ENCODE measurements at regions not wholly inside any gene's neighbourhood (a gene's known extent, or its start where the extent isn't known, plus 50 kb on each side); places are given as distances from the start of the nearest gene placed in this dataset.

DNA sequence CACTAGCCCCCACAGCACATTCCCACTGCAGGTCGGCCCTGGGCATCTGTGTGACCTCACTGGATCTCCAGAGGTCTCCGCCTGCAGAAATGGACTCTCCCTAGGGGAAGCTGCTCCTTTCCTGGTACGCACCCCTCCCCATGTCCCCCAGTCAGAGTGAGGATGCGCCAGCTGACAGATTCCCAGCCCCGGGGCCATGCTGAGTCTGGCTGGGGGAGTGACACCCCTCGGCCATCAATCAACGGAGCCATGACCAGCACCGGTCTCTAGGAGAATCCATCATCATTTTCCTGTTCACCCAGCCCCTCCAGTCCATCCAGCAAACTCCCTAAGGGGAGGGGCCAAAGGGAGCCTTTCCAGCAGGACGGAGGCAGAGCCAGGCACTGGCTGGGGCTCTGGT is 68.7 kb upstream of the PAX7 start:
- Histone ChIP-seq H3K4me1 (ENCODE audit: control insufficient read depth, insufficient read depth, low read length, unreplicated experiment) (no peaks in the 10 kb centered on the region), H2AFZ (ENCODE audit: low read length, unreplicated experiment) (no peak overlapping the region), H3K79me2 (ENCODE audit: control insufficient read depth, insufficient read depth, low read length, unreplicated experiment) (no peaks in the 10 kb centered on the region), H3K27ac (ENCODE audit: low read depth, low read length) (no peak overlapping the region), H3K4me3 (ENCODE audit: low read depth, low read length) (no peak overlapping the region), H3K27me3 (ENCODE audit: insufficient read depth, low read length) (peaks cover 51% of the 10 kb centered on the region), H3K36me3 (ENCODE audit: insufficient read depth, low read length) (no peaks in the 10 kb centered on the region)

DNA sequence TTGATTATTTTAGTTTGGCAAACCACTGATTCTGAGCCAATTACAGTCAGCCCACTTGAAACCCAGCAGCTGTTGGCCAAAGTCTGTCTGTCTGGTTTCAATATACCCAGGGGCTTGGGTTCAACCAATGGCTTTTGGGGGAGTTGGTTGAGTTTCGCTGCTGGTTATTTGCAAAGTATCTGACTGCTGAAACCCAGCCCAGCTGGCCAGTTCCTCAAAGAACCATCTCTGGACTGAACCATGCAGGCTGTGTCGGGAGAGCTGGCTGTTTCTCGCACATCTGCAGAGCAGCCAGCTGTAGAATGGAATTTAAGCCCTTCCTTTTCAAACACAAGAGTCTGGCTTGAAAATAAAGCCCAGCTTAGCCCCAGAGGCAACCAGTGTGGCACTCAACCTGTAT is 66.0 kb upstream of the PAX7 start:
- no peaks in the 10 kb centered on the region for H3K4me1 ChIP-seq (ENCODE audit: control insufficient read depth, insufficient read depth, low read length, unreplicated experiment)
- H3K27me3 ChIP-seq (ENCODE audit: insufficient read depth, low read length), result peaks cover 29% of the 10 kb centered on the region

DNA sequence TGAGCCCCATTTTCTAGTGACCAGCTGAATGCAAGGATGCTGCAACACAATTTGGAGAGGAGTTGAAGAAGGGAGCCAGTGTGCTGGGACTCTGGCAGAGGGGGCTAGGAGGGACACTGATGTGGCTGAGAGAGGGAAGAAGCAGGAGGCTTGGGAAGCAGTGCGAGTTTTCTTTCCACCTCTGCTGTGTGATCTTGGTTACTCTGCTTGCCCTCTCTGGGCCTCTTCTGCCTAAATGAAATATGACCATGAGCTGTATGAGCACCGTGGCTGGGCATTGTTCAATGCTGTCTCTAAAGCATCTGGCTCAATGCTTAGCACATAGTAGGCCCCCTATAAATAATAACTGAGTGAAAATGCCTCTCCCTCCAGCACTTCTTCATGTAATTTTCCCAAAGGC is 65.3 kb upstream of the PAX7 start:
- Histone ChIP-seq H2AFZ (ENCODE audit: low read length, unreplicated experiment) (no peak overlapping the region), H3K4me1 (ENCODE audit: control insufficient read depth, insufficient read depth, low read length, unreplicated experiment) (no peaks in the 10 kb centered on the region), H3K27ac (ENCODE audit: low read depth, low read length) (no peak overlapping the region), H3K36me3 (ENCODE audit: insufficient read depth, low read length) (no peaks in the 10 kb centered on the region), H3K79me2 (ENCODE audit: control insufficient read depth, insufficient read depth, low read length, unreplicated experiment) (no peaks in the 10 kb centered on the region), H3K27me3 (ENCODE audit: insufficient read depth, low read length) (peaks cover 26% of the 10 kb centered on the region), H3K4me3 (ENCODE audit: low read depth, low read length) (no peak overlapping the region)

More for the DNA sequence above, 66.0 kb upstream of the PAX7 start:
- Histone ChIP-seq H3K79me2 (ENCODE audit: control insufficient read depth, insufficient read depth, low read length, unreplicated experiment) (no peaks in the 10 kb centered on the region), H3K27ac (ENCODE audit: low read depth, low read length) (no peak overlapping the region), H3K4me3 (ENCODE audit: low read depth, low read length) (no peak overlapping the region), H3K36me3 (ENCODE audit: insufficient read depth, low read length) (no peaks in the 10 kb centered on the region), H2AFZ (ENCODE audit: low read length, unreplicated experiment) (no peak overlapping the region)

DNA sequence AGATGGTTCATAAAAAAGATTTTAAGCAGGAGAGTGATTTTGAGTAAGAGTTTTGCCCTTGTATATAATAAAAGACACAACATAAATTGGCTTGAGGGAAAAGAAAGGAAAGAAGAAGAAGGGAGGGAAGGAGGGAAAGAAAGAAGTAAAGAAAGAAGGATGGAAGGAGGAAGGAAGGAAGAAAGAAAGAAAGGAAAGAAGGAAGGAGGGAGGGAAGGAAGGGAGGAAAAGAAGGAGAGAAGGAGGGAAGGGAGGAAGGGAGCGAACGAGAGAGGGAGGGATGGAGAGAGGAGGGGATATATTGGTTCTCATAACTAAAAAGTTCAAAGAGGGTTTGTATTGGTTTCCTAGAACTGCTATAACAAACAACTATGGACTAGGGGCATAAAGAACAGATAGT is 62.2 kb upstream of the PAX7 start:
- H3K79me2 ChIP-seq (ENCODE audit: control insufficient read depth, insufficient read depth, low read length, unreplicated experiment), result no peaks in the 10 kb centered on the region
- H3K4me1 ChIP-seq (ENCODE audit: control insufficient read depth, insufficient read depth, low read length, unreplicated experiment), result no peaks in the 10 kb centered on the region
- no peak overlapping the region for H2AFZ ChIP-seq (ENCODE audit: low read length, unreplicated experiment)
- no peaks in the 10 kb centered on the region for H3K36me3 ChIP-seq (ENCODE audit: insufficient read depth, low read length)
- H3K27me3 ChIP-seq (ENCODE audit: insufficient read depth, low read length), result peaks cover 12% of the 10 kb centered on the region
- no peak overlapping the region for H3K4me3 ChIP-seq (ENCODE audit: low read depth, low read length)
- no peak overlapping the region for H3K27ac ChIP-seq (ENCODE audit: low read depth, low read length)

DNA sequence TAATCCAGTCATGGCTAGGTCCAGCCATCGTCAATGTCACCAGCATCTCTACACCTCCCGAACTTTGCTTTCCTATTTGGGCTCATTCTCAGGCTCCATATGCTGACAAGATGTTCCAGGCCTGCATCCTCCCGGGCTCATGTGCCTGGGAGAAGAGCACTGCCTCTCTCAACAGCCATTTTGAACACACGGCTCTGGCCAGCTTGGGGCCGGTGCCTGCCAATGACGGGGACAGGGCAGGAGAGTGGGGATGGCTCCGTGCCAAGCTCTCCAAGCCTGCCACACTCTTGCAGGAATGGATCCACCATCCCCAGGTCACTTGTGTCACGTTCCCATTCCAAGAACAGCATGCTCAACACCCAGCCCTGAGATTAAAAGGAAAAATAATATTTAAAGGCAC is 61.4 kb upstream of the PAX7 start:
- H3K27me3 ChIP-seq (ENCODE audit: insufficient read depth, low read length), result peaks cover 9% of the 10 kb centered on the region
- no peaks in the 10 kb centered on the region for H3K79me2 ChIP-seq (ENCODE audit: control insufficient read depth, insufficient read depth, low read length, unreplicated experiment)
- H3K27ac ChIP-seq (ENCODE audit: low read depth, low read length), result no peak overlapping the region

DNA sequence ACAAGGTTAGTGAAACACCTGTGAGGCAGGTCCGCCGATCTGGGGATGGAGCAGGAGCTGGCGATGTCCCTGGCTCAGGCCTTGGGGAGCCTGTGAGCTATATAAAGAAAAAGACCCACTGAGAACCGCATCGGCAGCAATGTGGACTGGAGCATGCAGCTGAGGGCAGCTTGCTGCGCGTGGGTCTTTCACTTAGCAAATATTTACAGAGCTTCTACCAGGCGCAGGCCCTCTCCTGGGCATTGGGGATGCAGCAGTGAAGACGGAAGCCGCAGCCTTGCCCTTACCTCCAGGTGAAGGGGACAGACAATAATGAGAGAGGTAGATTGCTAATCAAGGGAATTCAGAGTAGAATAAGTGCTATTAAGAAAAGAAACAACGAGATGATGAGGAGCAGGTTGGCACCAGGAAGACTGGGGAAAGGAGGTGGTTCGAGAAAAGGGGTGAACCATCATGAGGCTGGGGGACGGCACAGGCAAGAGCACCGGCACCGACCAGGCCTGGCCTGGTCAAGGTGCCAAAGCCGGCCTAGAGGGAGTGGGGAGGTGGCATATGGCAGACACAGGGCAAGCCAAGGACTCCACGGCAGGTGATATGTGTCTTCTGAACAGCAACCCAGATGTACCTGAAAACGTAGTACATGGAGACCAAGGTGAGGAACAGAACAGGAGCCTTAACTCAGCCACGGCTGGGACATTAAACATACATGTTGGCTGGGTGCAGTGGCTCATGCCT is 60.7 kb upstream of the PAX7 start:
- H3K27me3 ChIP-seq (ENCODE audit: insufficient read depth, low read length), result peaks cover 4% of the 10 kb centered on the region; the same call in 1 of the 2 replicates
- H3K27ac ChIP-seq (ENCODE audit: low read depth, low read length), result no peak overlapping the region
- H3K4me1 ChIP-seq (ENCODE audit: control insufficient read depth, insufficient read depth, low read length, unreplicated experiment), result no peaks in the 10 kb centered on the region
- H3K36me3 ChIP-seq (ENCODE audit: insufficient read depth, low read length), result no peaks in the 10 kb centered on the region
- H3K4me3 ChIP-seq (ENCODE audit: low read depth, low read length), result no peak overlapping the region
- H3K79me2 ChIP-seq (ENCODE audit: control insufficient read depth, insufficient read depth, low read length, unreplicated experiment), result no peaks in the 10 kb centered on the region
- no peak overlapping the region for H2AFZ ChIP-seq (ENCODE audit: low read length, unreplicated experiment)

More for the DNA sequence above, 61.4 kb upstream of the PAX7 start:
- H2AFZ ChIP-seq (ENCODE audit: low read length, unreplicated experiment), result no peak overlapping the region
- H3K4me1 ChIP-seq (ENCODE audit: control insufficient read depth, insufficient read depth, low read length, unreplicated experiment), result no peaks in the 10 kb centered on the region
- no peaks in the 10 kb centered on the region for H3K36me3 ChIP-seq (ENCODE audit: insufficient read depth, low read length)
- H3K4me3 ChIP-seq (ENCODE audit: low read depth, low read length), result no peak overlapping the region

DNA sequence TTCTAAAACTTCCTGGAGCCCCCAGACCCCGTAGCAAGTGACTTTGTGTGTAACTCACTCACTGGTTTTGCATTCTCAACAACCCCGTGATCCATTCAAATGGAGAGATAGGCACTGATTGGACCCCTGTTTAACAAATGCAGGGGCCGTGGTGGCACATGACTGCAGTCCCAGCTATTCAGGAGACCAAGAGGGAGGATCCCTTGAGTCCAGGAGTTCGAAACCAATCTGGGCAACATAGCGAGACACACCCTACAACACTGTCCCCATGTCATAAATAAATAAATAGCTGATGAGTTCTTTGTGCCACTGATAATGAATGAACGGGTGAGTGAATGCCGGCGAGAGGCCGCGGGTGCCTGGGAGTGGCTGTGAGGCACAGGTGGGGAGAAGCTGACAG is 59.4 kb upstream of the PAX7 start:
- no peaks in the 10 kb centered on the region for H3K36me3 ChIP-seq (ENCODE audit: insufficient read depth, low read length)
- no peaks in the 10 kb centered on the region for H3K79me2 ChIP-seq (ENCODE audit: control insufficient read depth, insufficient read depth, low read length, unreplicated experiment)
- no peaks in the 10 kb centered on the region for H3K4me1 ChIP-seq (ENCODE audit: control insufficient read depth, insufficient read depth, low read length, unreplicated experiment)
- no peak overlapping the region for H3K27ac ChIP-seq (ENCODE audit: low read depth, low read length)
- H2AFZ ChIP-seq (ENCODE audit: low read length, unreplicated experiment), result no peak overlapping the region
- H3K27me3 ChIP-seq (ENCODE audit: insufficient read depth, low read length), result no peaks in the 10 kb centered on the region; the same call in 1 of the 2 replicates
- H3K4me3 ChIP-seq (ENCODE audit: low read depth, low read length), result no peak overlapping the region

DNA sequence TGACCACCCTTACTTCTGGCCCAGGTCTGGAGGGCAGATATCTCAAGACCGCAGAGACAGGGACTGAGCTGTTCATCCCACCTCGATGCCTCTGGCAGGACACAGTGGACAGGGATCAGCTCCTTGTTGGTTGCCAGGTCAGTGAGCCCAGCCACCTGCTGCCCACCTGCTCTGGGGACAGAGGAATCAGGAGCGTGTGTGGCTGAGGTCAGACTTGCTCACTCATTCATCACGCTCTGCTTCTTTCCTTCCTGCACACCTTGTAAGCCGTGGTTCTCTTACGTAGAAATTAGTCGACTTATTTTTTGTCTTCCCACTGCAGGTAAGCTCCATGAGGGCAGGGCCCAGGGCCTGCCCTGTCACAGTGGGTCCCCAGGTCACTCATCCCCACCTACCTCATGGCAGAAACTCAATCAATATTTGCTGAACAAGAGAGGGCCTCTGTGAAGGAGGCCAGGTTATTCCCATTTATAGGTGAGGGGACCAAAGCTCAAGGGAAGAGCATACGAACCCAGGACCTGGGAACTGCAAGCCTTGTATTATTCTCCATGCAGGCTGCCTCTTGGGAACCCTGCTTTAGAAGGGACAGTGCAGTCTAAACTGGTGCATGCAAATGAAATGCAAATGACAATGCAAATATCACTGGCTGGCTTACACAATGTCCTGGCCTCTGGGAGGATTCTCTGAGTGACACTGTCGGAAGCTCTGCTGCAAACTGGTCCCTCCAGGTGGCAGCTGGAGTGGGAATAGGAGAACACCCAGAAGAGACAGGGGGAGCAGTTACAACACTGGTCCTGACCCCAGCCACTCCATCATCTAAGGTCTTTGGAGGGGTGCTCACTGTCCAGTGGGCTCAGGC is 58.4 kb upstream of the PAX7 start:
- Histone ChIP-seq H2AFZ (ENCODE audit: low read length, unreplicated experiment) (no peak overlapping the region), H3K4me1 (ENCODE audit: control insufficient read depth, insufficient read depth, low read length, unreplicated experiment) (no peaks in the 10 kb centered on the region), H3K27me3 (ENCODE audit: insufficient read depth, low read length) (no peaks in the 10 kb centered on the region; the same call in 1 of the 2 replicates), H3K27ac (ENCODE audit: low read depth, low read length) (no peak overlapping the region), H3K4me3 (ENCODE audit: low read depth, low read length) (no peak overlapping the region), H3K79me2 (ENCODE audit: control insufficient read depth, insufficient read depth, low read length, unreplicated experiment) (no peaks in the 10 kb centered on the region), H3K36me3 (ENCODE audit: insufficient read depth, low read length) (no peaks in the 10 kb centered on the region)

DNA sequence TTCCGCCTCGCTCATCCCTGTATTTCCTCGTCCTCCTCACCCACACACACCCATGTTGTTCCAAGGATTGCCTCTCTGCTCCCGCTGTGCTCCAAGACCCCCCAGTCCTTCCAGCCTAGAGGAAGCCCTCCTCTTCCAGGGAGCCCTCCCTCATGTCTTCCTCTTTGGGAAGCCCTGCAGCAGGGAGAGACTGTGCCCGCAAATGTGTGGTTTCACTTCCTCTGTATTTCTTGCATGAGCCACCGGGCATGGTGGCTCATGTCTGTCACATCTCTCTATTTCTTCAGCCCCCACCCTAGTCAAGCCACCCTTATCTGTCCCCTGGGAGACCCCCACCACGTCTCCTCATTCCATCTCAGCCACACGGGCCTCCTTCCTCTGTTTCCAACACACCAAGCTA is 57.5 kb upstream of the PAX7 start:
- H3K27ac ChIP-seq (ENCODE audit: low read depth, low read length), result no peak overlapping the region
- H3K4me1 ChIP-seq (ENCODE audit: control insufficient read depth, insufficient read depth, low read length, unreplicated experiment), result no peaks in the 10 kb centered on the region
- H3K79me2 ChIP-seq (ENCODE audit: control insufficient read depth, insufficient read depth, low read length, unreplicated experiment), result no peaks in the 10 kb centered on the region

DNA sequence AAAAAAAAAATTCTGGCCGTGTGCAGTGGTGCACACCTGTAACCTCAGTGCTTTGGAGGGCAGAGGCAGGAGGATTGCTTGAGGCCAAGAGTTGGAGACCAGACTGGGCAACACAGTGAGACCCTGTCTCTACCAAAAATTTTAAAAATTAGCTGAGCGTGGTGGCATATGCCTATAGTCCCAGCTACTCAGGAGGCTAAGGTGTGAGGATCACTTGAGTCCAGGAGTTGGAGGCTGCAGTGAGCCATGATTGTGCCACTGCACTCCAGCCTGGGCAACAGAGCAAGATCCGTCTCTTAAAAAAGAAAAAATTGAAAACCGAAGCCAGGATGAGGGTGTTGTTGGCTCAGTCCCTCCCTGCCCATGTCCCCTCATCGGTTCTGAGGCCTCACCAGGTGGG is 55.9 kb upstream of the PAX7 start:
- Histone ChIP-seq H3K79me2 (ENCODE audit: control insufficient read depth, insufficient read depth, low read length, unreplicated experiment) (no peaks in the 10 kb centered on the region), H2AFZ (ENCODE audit: low read length, unreplicated experiment) (no peak overlapping the region)

More for the DNA sequence above, 57.5 kb upstream of the PAX7 start:
- Histone ChIP-seq H3K4me3 (ENCODE audit: low read depth, low read length) (no peak overlapping the region), H2AFZ (ENCODE audit: low read length, unreplicated experiment) (no peak overlapping the region), H3K27me3 (ENCODE audit: insufficient read depth, low read length) (no peaks in the 10 kb centered on the region), H3K36me3 (ENCODE audit: insufficient read depth, low read length) (no peaks in the 10 kb centered on the region)

DNA sequence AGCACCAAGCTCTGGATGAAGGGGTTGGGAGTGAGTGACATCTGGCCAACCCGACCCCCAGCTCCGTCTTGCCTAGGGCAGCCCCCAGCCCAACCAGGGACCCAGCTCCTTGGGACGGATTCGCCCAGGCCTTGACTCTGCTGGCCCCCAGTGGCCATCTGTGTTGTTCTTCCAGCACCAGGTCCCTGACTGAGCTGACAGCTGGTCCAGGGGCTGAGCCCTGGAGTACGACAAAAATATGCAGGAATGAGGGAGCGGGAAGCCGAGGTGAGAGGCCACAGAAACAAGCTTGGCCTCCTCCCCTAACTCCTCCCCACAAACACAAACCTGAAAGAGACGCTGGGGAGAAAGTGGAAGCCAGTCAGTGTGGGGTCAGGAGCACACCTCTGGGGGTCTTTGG is 55.0 kb upstream of the PAX7 start:
- no peak overlapping the region for H3K27ac ChIP-seq (ENCODE audit: low read depth, low read length)
- H2AFZ ChIP-seq (ENCODE audit: low read length, unreplicated experiment), result no peak overlapping the region
- H3K27me3 ChIP-seq (ENCODE audit: insufficient read depth, low read length), result no peaks in the 10 kb centered on the region
- no peaks in the 10 kb centered on the region for H3K36me3 ChIP-seq (ENCODE audit: insufficient read depth, low read length)
- H3K4me1 ChIP-seq (ENCODE audit: control insufficient read depth, insufficient read depth, low read length, unreplicated experiment), result no peaks in the 10 kb centered on the region
- H3K4me3 ChIP-seq (ENCODE audit: low read depth, low read length), result no peak overlapping the region
- H3K79me2 ChIP-seq (ENCODE audit: control insufficient read depth, insufficient read depth, low read length, unreplicated experiment), result no peaks in the 10 kb centered on the region

More for the DNA sequence above, 55.9 kb upstream of the PAX7 start:
- Histone ChIP-seq H3K4me1 (ENCODE audit: control insufficient read depth, insufficient read depth, low read length, unreplicated experiment) (no peaks in the 10 kb centered on the region), H3K4me3 (ENCODE audit: low read depth, low read length) (no peak overlapping the region), H3K36me3 (ENCODE audit: insufficient read depth, low read length) (no peaks in the 10 kb centered on the region), H3K27ac (ENCODE audit: low read depth, low read length) (no peak overlapping the region), H3K27me3 (ENCODE audit: insufficient read depth, low read length) (no peaks in the 10 kb centered on the region)
